WTC11 (cell line): ENCODE measurements at regions not wholly inside any gene's neighbourhood (a gene's known extent, or its start where the extent isn't known, plus 50 kb on each side); places are given as distances from the start of the nearest gene placed in this dataset.
"Not testable (repeated sequence)": the region's sequence is repeated elsewhere in the genome, so short reads cannot be mapped to it uniquely, and the experiment has no call there.

Source experiments
- ATAC-seq: fragments of 200-7000 bp; cut with Tn5 transposase; 2 replicates; pipeline ENCODE4 v1.10.0; 2021; ENCODE audit warnings: mild to moderate bottlenecking, moderate library complexity
- CTCF ChIA-PET: fragments of 300-600 bp; sonication (Branson Sonifier 250); formaldehyde crosslinking; loops from one replicate; lab custom pipeline; 2021; ENCODE audit warnings: antibody characterized with exemption; lab: Charles Lee
- POLR2A ChIA-PET: fragments of 350-600 bp; sonication (Branson Sonifier 250); formaldehyde crosslinking; loops from one replicate; lab custom pipeline; 2021; ENCODE audit warnings: antibody characterized with exemption; lab: Charles Lee
- DNase-seq: peaks from one replicate; pipeline ENCODE4 v3.0.0; 2021; ENCODE audit warnings: low spot score
- H3K27ac Mint-ChIP-seq: 2 replicates; pipeline ENCODE4 v1.8.0; 2021; ENCODE audit warnings: mixed read lengths
- H3K27me3 Mint-ChIP-seq: 2 replicates; pipeline ENCODE4 v1.8.0; 2021; ENCODE audit warnings: low read depth, mild to moderate bottlenecking, moderate library complexity, mixed read lengths
- H3K36me3 Mint-ChIP-seq: 2 replicates; pipeline ENCODE4 v1.8.0; 2021; ENCODE audit warnings: mixed read lengths
- H3K4me1 Mint-ChIP-seq: 2 replicates; pipeline ENCODE4 v1.8.0; 2022; ENCODE audit warnings: mixed read lengths
- H3K4me3 Mint-ChIP-seq: 2 replicates; pipeline ENCODE4 v1.8.0; 2021; ENCODE audit warnings: mild to moderate bottlenecking, moderate library complexity, mixed read lengths
- H3K9me3 Mint-ChIP-seq: 2 replicates; pipeline ENCODE4 v1.8.0; 2021; ENCODE audit warnings: mixed read lengths
- GRHL2 ChIP-seq: fragments of 250-450 bp; sonication (Bioruptor Pico); IDR thresholded peaks from 2 replicates; pipeline ENCODE4 v1.8.0; 2022; ENCODE audit warnings: mild to moderate bottlenecking, moderate library complexity; ENCODE audit not compliant: insufficient replicate concordance, severe bottlenecking
- KAT7 ChIP-seq: sonication (generic); formaldehyde crosslinking; IDR thresholded peaks from 2 replicates; pipeline ENCODE4 v1.8.1; 2023; ENCODE audit warnings: missing genetic modification reagents, mild to moderate bottlenecking, borderline replicate concordance
- NR3C1 ChIP-seq: sonication (generic); formaldehyde crosslinking; conservative IDR thresholded peaks from 2 replicates; pipeline ENCODE4 v1.8.1; 2023; ENCODE audit warnings: low read depth, mild to moderate bottlenecking, missing genetic modification reagents
- RORB ChIP-seq: fragments of 250-450 bp; sonication (Bioruptor Pico); IDR thresholded peaks from 2 replicates; pipeline ENCODE4 v1.9.0; 2021; ENCODE audit warnings: mild to moderate bottlenecking
- ZBTB21 ChIP-seq: sonication (generic); formaldehyde crosslinking; IDR thresholded peaks from 2 replicates; pipeline ENCODE4 v1.8.1; 2023; ENCODE audit warnings: mild to moderate bottlenecking, missing genetic modification reagents, borderline replicate concordance
- ZNF121 ChIP-seq: sonication (generic); formaldehyde crosslinking; IDR thresholded peaks from 2 replicates; pipeline ENCODE4 v1.8.0; 2023; ENCODE audit warnings: missing genetic modification reagents
- ZNF232 ChIP-seq: sonication (generic); formaldehyde crosslinking; IDR thresholded peaks from 2 replicates; pipeline ENCODE4 v1.8.0; 2022; ENCODE audit warnings: mild to moderate bottlenecking, missing genetic modification reagents
- ZNF425 ChIP-seq: fragments of 250-450 bp; sonication (Bioruptor Pico); conservative IDR thresholded peaks from 2 replicates; pipeline ENCODE4 v1.9.0; 2021; ENCODE audit warnings: mild to moderate bottlenecking
- ZNF671 ChIP-seq: fragments of 250-450 bp; sonication (Bioruptor Pico); IDR thresholded peaks from 2 replicates; pipeline ENCODE4 v1.8.0; 2021; ENCODE audit warnings: mild to moderate bottlenecking
- TF ChIP-seq, protein P1 (sequence below): fragments of 250-450 bp; sonication (Bioruptor Pico); IDR thresholded peaks from 2 replicates; pipeline ENCODE4 v1.9.0; 2021; ENCODE audit warnings: mild to moderate bottlenecking, borderline replicate concordance
- TF ChIP-seq, protein P2 (sequence below): fragments of 250-450 bp; sonication (Bioruptor Pico); IDR thresholded peaks from 2 replicates; pipeline ENCODE4 v1.8.0; 2021; ENCODE audit warnings: mild to moderate bottlenecking

DNA sequence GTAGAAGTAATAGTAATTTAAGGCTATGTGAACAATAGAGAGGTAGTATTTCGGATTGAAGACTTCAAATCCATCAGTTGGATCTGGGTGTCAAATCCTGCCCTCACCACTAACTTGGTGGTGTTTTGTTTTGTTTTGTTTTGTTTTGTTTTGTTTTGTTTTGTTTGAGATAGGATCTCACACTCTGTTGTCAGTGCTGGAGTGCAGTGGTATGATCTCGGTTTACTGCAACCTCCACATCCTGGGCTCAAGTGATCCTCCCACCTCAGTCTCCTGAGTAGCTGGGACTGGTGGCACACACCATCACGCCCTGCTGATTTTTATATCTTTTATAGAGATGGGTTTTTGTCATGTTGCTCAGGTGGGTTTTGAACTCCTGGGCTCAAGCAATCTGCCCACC, 129.4 kb upstream of the ZNF217 start:
- ChIA-PET POLR2A (no interaction called here), CTCF (interaction anchor here (0.6 kb wide), 1 partner anchor 329 kb away, joined by 3 read pairs; no protein-coding TSS in a partner anchor)
- no peak for TF ChIP-seq RORB (CRISPR knock-in tag)

GRCh38 chr20:53722515-53723036, 128.9 kb upstream of the ZNF217 start:
- Mint-ChIP-seq H3K27me3 (no peaks in the 10 kb centered on the region), H3K27ac (no peak overlapping the region), H3K9me3 (no peaks in the 10 kb centered on the region), H3K4me1 (peaks cover 7% of the 10 kb centered on the region; the same call in 1 of the 2 replicates), H3K36me3 (no peaks in the 10 kb centered on the region), H3K4me3 (no peak overlapping the region)
- no peak for TF ChIP-seq GRHL2 (CRISPR knock-in tag)
- ChIA-PET CTCF (interaction anchor here (0.6 kb wide), 1 partner anchor 328 kb away, joined by 3 read pairs; no protein-coding TSS in a partner anchor), POLR2A (no interaction called here)
- DNase-seq, result no peak
- no peak for ATAC-seq

More for the DNA sequence above, 129.4 kb upstream of the ZNF217 start:
- no peaks in the 10 kb centered on the region for H3K9me3 Mint-ChIP-seq
- no peak overlapping the region for H3K4me3 Mint-ChIP-seq
- no peak overlapping the region for H3K27ac Mint-ChIP-seq
- no peaks in the 10 kb centered on the region for H3K27me3 Mint-ChIP-seq
- no peaks in the 10 kb centered on the region for H3K36me3 Mint-ChIP-seq
- DNase-seq (no peak), ATAC-seq (no peak)
- H3K4me1 Mint-ChIP-seq, result peaks cover 10% of the 10 kb centered on the region

DNA sequence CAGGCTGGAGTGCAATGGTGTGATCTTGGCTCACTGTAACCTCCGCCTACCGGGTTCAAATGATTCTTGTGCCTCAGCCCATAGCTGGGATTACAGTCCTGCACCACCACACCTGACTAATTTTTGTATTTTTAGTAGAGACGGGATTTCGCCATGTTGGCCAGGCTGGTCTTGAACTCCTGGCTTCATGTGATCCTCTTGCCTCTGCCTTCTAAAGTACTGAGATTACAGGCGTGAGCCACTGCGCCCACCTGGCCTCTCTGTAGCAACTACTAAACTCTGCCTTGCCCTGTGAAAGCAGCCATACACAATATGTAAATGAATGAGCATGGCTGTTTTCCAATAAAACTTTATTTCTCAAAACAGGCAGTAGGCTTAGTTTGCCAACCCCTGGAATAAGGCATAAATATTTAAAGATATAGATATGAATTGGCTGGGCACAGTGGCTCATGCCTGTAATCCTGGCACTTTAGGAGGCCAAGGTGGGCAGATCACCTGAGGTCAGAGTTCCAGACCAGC, 127.9 kb upstream of the ZNF217 start:
- POLR2A ChIA-PET, CTCF ChIA-PET, ATAC-seq, H3K27ac Mint-ChIP-seq, DNase-seq, H3K4me3 Mint-ChIP-seq, H3K27me3 Mint-ChIP-seq, H3K36me3 Mint-ChIP-seq, H3K9me3 Mint-ChIP-seq, H3K4me1 Mint-ChIP-seq: not testable (repeated sequence)

- H3K9me3 Mint-ChIP-seq, H3K4me3 Mint-ChIP-seq, POLR2A ChIA-PET, H3K4me1 Mint-ChIP-seq, H3K27ac Mint-ChIP-seq, ATAC-seq, DNase-seq, H3K27me3 Mint-ChIP-seq, H3K36me3 Mint-ChIP-seq: not testable (repeated sequence)
- CTCF ChIA-PET, result interaction anchor here (0.6 kb wide), 1 partner anchor 72 kb away, joined by 6 read pairs; no protein-coding TSS in a partner anchor
Measured at GRCh38 chr20:53719171-53719803, 125.6 kb upstream of the ZNF217 start.

- DNase-seq (no peak), ATAC-seq (no peak)
- ChIA-PET CTCF (no interaction called here), POLR2A (interaction anchor here (0.6 kb wide), 1 partner anchor 580 kb away, joined by 3 read pairs; no protein-coding TSS in a partner anchor)
- H3K27me3 Mint-ChIP-seq, result no peaks in the 10 kb centered on the region
- no peaks in the 10 kb centered on the region for H3K36me3 Mint-ChIP-seq
- H3K27ac Mint-ChIP-seq, result 0 out of 2 replicates have a peak overlapping the region, but pooled peaks have one; percentile 60
- peak; percentile 93 for TF ChIP-seq ZNF121 (CRISPR knock-in tag)
- TF ChIP-seq ZNF425 (CRISPR knock-in tag), result no peak
- H3K4me3 Mint-ChIP-seq, result no peak overlapping the region
- no peaks in the 10 kb centered on the region for H3K9me3 Mint-ChIP-seq
- H3K4me1 Mint-ChIP-seq, result peaks cover 15% of the 10 kb centered on the region
Measured at GRCh38 chr20:53718142-53719021, 124.7 kb upstream of the ZNF217 start.

DNA sequence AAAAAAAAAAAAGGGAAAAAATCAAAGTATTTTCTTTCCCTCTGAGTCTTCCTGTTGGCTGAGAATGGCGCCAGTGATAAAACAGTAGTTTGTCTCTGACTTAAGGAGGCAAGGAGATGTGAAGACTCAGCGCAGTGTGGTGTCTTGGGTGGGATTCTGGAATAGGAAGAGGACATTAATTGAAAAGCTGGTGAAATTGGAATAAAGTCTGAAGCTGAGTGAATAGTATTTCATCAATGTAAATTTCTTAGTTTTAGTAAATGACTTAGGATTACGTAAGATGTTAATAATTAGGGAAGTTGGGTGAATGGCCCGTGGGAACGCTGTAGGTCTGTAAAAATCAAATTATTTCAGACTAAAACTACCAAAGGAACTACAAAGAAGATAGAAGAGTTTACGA, 122.8 kb upstream of the ZNF217 start:
- ChIA-PET POLR2A (no interaction called here), CTCF (no interaction called here)
- no peak overlapping the region for H3K4me3 Mint-ChIP-seq
- no peaks in the 10 kb centered on the region for H3K36me3 Mint-ChIP-seq
- peak overlapping the region; percentile 4; the same call in 1 of the 2 replicates for H3K27ac Mint-ChIP-seq
- no peak for ATAC-seq
- peaks cover 32% of the 10 kb centered on the region for H3K4me1 Mint-ChIP-seq
- no peak for DNase-seq
- H3K27me3 Mint-ChIP-seq, result no peaks in the 10 kb centered on the region
- H3K9me3 Mint-ChIP-seq, result no peaks in the 10 kb centered on the region
- TF ChIP-seq, protein P1, sequence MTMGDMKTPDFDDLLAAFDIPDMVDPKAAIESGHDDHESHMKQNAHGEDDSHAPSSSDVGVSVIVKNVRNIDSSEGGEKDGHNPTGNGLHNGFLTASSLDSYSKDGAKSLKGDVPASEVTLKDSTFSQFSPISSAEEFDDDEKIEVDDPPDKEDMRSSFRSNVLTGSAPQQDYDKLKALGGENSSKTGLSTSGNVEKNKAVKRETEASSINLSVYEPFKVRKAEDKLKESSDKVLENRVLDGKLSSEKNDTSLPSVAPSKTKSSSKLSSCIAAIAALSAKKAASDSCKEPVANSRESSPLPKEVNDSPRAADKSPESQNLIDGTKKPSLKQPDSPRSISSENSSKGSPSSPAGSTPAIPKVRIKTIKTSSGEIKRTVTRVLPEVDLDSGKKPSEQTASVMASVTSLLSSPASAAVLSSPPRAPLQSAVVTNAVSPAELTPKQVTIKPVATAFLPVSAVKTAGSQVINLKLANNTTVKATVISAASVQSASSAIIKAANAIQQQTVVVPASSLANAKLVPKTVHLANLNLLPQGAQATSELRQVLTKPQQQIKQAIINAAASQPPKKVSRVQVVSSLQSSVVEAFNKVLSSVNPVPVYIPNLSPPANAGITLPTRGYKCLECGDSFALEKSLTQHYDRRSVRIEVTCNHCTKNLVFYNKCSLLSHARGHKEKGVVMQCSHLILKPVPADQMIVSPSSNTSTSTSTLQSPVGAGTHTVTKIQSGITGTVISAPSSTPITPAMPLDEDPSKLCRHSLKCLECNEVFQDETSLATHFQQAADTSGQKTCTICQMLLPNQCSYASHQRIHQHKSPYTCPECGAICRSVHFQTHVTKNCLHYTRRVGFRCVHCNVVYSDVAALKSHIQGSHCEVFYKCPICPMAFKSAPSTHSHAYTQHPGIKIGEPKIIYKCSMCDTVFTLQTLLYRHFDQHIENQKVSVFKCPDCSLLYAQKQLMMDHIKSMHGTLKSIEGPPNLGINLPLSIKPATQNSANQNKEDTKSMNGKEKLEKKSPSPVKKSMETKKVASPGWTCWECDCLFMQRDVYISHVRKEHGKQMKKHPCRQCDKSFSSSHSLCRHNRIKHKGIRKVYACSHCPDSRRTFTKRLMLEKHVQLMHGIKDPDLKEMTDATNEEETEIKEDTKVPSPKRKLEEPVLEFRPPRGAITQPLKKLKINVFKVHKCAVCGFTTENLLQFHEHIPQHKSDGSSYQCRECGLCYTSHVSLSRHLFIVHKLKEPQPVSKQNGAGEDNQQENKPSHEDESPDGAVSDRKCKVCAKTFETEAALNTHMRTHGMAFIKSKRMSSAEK (CRISPR knock-in tag), result no peak
- no peak for TF ChIP-seq KAT7 (CRISPR knock-in tag)
- TF ChIP-seq ZNF232 (CRISPR knock-in tag), result no peak
- TF ChIP-seq ZNF671 (CRISPR knock-in tag), result no peak
- no peak for TF ChIP-seq NR3C1 (CRISPR knock-in tag)
- TF ChIP-seq, protein P2, sequence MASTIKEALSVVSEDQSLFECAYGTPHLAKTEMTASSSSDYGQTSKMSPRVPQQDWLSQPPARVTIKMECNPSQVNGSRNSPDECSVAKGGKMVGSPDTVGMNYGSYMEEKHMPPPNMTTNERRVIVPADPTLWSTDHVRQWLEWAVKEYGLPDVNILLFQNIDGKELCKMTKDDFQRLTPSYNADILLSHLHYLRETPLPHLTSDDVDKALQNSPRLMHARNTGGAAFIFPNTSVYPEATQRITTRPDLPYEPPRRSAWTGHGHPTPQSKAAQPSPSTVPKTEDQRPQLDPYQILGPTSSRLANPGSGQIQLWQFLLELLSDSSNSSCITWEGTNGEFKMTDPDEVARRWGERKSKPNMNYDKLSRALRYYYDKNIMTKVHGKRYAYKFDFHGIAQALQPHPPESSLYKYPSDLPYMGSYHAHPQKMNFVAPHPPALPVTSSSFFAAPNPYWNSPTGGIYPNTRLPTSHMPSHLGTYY (CRISPR knock-in tag), result no peak
- no peak for TF ChIP-seq ZBTB21 (CRISPR knock-in tag)
